Mesenchymal stem cell (in vitro differentiated cells and primary cell): ENCODE measurements at regions not wholly inside any gene's neighbourhood (a gene's known extent, or its start where the extent isn't known, plus 50 kb on each side); places are given as distances from the start of the nearest gene placed in this dataset.

Experiments used
- DNase-seq: peaks from one replicate; pipeline ENCODE4 v3.0.0-alpha.2; 2013
- H2AFZ ChIP-seq: one replicate; pipeline ENCODE4 v1.6.1; 2013; ENCODE audit warnings: low read depth, mild to moderate bottlenecking, control low read depth, inconsistent platforms, low read length, moderate library complexity
- H2AK5ac ChIP-seq: 2 replicates; pipeline ENCODE4 v1.6.1; 2013; ENCODE audit warnings: low read length, moderate library complexity, mild to moderate bottlenecking, inconsistent platforms; ENCODE audit not compliant: severe bottlenecking
- H2BK120ac ChIP-seq: one replicate; pipeline ENCODE4 v1.6.1; 2013; ENCODE audit warnings: low read depth, mild to moderate bottlenecking, inconsistent platforms, low read length, moderate library complexity
- H2BK12ac ChIP-seq, 2 experiments: one replicate each; pipeline ENCODE4 v1.6.1; 2013; ENCODE audit warnings: inconsistent platforms in 2 of 2, low read length in 2 of 2, mild to moderate bottlenecking in 2 of 2, moderate library complexity in 2 of 2, control low read depth in 1 of 2
- H2BK15ac ChIP-seq: one replicate; pipeline ENCODE4 v1.6.1; 2013; ENCODE audit warnings: mild to moderate bottlenecking, low read depth, inconsistent platforms; ENCODE audit not compliant: poor library complexity, severe bottlenecking
- H2BK5ac ChIP-seq: 2 replicates; pipeline ENCODE4 v1.6.1; 2013; ENCODE audit warnings: low read depth, mild to moderate bottlenecking, low read length, control low read depth, inconsistent platforms; ENCODE audit not compliant: poor library complexity, severe bottlenecking
- H3K14ac ChIP-seq, 2 experiments: one replicate each; pipeline ENCODE4 v1.6.1; 2013; ENCODE audit warnings: inconsistent platforms in 2 of 2, low read length in 2 of 2, control low read depth in 1 of 2, mild to moderate bottlenecking in 1 of 2, moderate library complexity in 1 of 2
- H3K18ac ChIP-seq, 2 experiments: one replicate each; pipeline ENCODE4 v1.6.1; 2013; ENCODE audit warnings: inconsistent platforms in 2 of 2, low read length in 2 of 2, control low read depth in 1 of 2, low read depth in 1 of 2, mild to moderate bottlenecking in 1 of 2
- H3K23ac ChIP-seq, 2 experiments: one replicate each; pipeline ENCODE4 v1.6.1; 2013; ENCODE audit warnings: inconsistent platforms in 2 of 2, low read length in 2 of 2, mild to moderate bottlenecking in 2 of 2, moderate library complexity in 2 of 2, control low read depth in 1 of 2
- H3K27ac ChIP-seq: 2 replicates; pipeline ENCODE4 v1.5.1; 2013; ENCODE audit warnings: mild to moderate bottlenecking, moderate library complexity, low read length, control low read depth, inconsistent platforms; ENCODE audit not compliant: poor library complexity, severe bottlenecking
- H3K27me3 ChIP-seq, 2 experiments: 2 replicates each; pipeline versions ENCODE4 v1.6.1 to v1.7.0; 2013; ENCODE audit warnings: low read length in 2 of 2, mild to moderate bottlenecking in 2 of 2, moderate library complexity in 2 of 2, control low read depth in 1 of 2, inconsistent platforms in 1 of 2; ENCODE audit not compliant: control insufficient read depth in 1 of 2, insufficient read depth in 1 of 2
- H3K36me3 ChIP-seq, 2 experiments: 2 replicates each; pipeline versions ENCODE4 v1.6.1 to v1.7.0; 2013; ENCODE audit warnings: low read length in 2 of 2, control low read depth in 1 of 2, inconsistent platforms in 1 of 2, low read depth in 1 of 2, mild to moderate bottlenecking in 1 of 2; ENCODE audit not compliant: insufficient read depth in 2 of 2, control insufficient read depth in 1 of 2
- H3K4ac ChIP-seq, 2 experiments: one replicate each; pipeline ENCODE4 v1.6.1; 2013; ENCODE audit warnings: inconsistent platforms in 2 of 2, low read length in 2 of 2, mild to moderate bottlenecking in 2 of 2, moderate library complexity in 2 of 2, control low read depth in 1 of 2, low read depth in 1 of 2
- H3K4me1 ChIP-seq: 2 replicates; pipeline ENCODE4 v1.6.1; 2013; ENCODE audit warnings: low read depth, low read length, control low read depth; ENCODE audit not compliant: control insufficient read depth, insufficient read depth
- H3K4me2 ChIP-seq: 2 replicates; pipeline ENCODE4 v1.6.1; 2013; ENCODE audit warnings: low read length, mild to moderate bottlenecking, inconsistent platforms; ENCODE audit not compliant: poor library complexity, severe bottlenecking
- H3K4me3 ChIP-seq, 2 experiments: 2 replicates each; pipeline versions ENCODE4 v1.5.1 to v1.7.0; 2013; ENCODE audit warnings: low read length in 2 of 2, mild to moderate bottlenecking in 2 of 2, control low read depth in 1 of 2, low read depth in 1 of 2; ENCODE audit not compliant: insufficient read depth in 1 of 2
- H3K79me1 ChIP-seq: replicated peaks from 2 replicates; pipeline ENCODE4 v1.6.1; 2013; ENCODE audit warnings: mild to moderate bottlenecking, control low read depth, low read length, inconsistent platforms; ENCODE audit not compliant: poor library complexity, severe bottlenecking
- H3K9ac ChIP-seq: 2 replicates; pipeline ENCODE4 v1.7.0; 2013; ENCODE audit warnings: mild to moderate bottlenecking, low read length, moderate library complexity
- H3K9me3 ChIP-seq: 2 replicates; pipeline ENCODE4 v1.7.0; 2013; ENCODE audit warnings: mild to moderate bottlenecking, low read length; ENCODE audit not compliant: control insufficient read depth
- H4K8ac ChIP-seq: one replicate; pipeline ENCODE4 v1.6.1; 2013; ENCODE audit warnings: inconsistent platforms, mild to moderate bottlenecking, low read length, moderate library complexity
- H4K91ac ChIP-seq: one replicate; pipeline ENCODE4 v1.6.1; 2013; ENCODE audit warnings: mild to moderate bottlenecking, low read length, inconsistent platforms
- WGBS: methylation state at CpG from one replicate; pipeline ENCODE4 v1.1.7; 2013; ENCODE audit warnings: mixed read lengths; 5-methylcytosine and 5-hydroxymethylcytosine counted together

DNA sequence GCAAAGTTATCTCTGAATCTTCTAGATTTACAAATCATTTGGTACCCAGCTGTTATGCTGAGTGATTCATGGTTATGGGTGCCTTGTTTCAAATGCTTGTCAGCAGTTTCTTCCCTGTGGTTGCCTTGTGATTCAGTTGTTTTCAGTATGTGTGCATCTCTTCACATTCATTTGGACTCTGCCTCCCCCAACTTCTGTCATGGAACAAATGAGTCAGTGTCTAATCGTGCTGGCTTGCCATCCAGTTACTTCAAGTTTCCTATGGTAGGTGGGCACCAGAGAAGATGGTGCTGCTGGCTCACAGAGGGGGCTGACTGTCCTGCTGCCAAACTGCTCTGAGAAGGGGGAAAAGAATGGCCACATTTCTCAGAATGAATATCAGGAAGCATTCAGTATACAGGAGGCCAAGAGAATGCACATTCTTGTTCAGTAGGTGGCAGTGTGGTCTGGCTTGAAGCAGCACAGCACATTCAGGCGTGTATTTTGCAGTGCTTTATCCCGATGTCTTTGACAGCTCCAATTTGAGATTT lies 260.9 kb downstream of the GLUD2 start:
- Histone ChIP-seq H3K9me3 (no peaks in the 10 kb centered on the region), H2BK15ac (no peak overlapping the region), H3K23ac (no peak overlapping the region), H3K4me2 (no peak overlapping the region), H3K9ac (peak overlapping the region; percentile 74), H3K4me1 (no peaks in the 10 kb centered on the region), H2AK5ac (no peak overlapping the region), H3K27ac (no peak overlapping the region), H3K14ac (no peak overlapping the region), H2AFZ (no peak overlapping the region), H2BK5ac (no peak overlapping the region), H3K18ac (no peak overlapping the region), H3K4ac (no peak overlapping the region), H3K79me1 (no peaks in the 10 kb centered on the region), H2BK12ac (no peak overlapping the region), H4K8ac (no peak overlapping the region), H3K27me3 (no peaks in the 10 kb centered on the region), H4K91ac (no peak overlapping the region), H3K4me3 (peak overlapping the region in 1 of 2 experiments; percentile 5), H3K36me3 (no peaks in the 10 kb centered on the region), H2BK120ac (no peak overlapping the region)
- no peak for DNase-seq
- 36% methylated on average over 1 of the region's 3 CpGs for WGBS

DNA sequence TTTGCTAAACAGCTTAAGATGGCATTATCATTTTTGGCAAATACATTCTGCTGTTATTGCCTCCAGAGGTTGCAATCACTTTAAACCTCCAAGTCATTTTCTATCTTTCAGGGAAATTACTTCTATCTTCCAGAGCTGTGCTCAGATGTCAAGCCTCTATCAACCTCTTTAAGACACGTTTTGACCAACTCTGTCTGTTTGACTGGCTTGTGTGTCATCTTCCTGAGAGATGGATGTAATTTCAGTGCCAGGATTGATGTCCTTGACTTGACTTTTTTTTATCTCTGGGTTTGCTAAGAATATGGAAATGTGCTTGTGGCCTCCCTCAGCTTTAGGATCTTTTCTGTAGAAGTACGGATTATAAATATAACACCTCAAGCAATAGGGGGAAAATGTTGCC lies 263.4 kb downstream of the GLUD2 start:
- no CpG with 5 or more reads among the region's 2 CpGs for WGBS

DNA sequence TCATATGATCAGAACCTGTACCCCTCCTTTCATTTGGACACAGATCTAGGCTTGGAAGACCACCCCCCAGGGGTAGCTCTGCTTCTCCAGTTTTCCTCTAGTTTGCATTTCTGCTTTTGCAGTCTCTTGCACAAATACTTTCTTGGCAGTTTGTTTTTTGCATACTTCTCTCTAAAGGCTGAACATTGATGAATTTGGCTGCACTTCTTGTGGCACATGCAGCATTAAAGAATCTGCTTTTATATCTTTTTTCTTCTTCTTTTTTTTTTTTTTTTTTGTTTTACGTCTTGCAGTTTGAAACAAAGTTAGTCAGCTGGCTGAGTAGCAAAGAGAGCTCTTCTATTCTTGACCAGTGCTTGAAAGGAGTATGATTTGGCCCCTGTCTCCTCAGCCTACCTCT lies 273.0 kb downstream of the GLUD2 start:
- no peak for DNase-seq
- Histone ChIP-seq H4K8ac (no peak overlapping the region), H4K91ac (no peak overlapping the region), H3K79me1 (no peaks in the 10 kb centered on the region), H3K9ac (no peak overlapping the region), H3K9me3 (no peaks in the 10 kb centered on the region), H2BK15ac (no peak overlapping the region), H3K4me2 (no peak overlapping the region), H3K36me3 (no peaks in the 10 kb centered on the region), H3K27ac (no peak overlapping the region), H2AK5ac (no peak overlapping the region), H3K18ac (no peak overlapping the region), H3K4me1 (no peaks in the 10 kb centered on the region), H3K4ac (no peak overlapping the region), H3K4me3 (no peak overlapping the region), H3K27me3 (no peaks in the 10 kb centered on the region), H2BK12ac (no peak overlapping the region), H2BK120ac (no peak overlapping the region), H2BK5ac (no peak overlapping the region), H3K14ac (no peak overlapping the region), H3K23ac (no peak overlapping the region), H2AFZ (no peak overlapping the region)
- no CpG with 5 or more reads among the region's 1 CpG for WGBS

More for the DNA sequence above, 263.4 kb downstream of the GLUD2 start:
- Histone ChIP-seq H2AK5ac (no peak overlapping the region), H3K18ac (no peak overlapping the region), H3K9me3 (no peaks in the 10 kb centered on the region), H3K36me3 (no peaks in the 10 kb centered on the region), H3K4me3 (no peak overlapping the region), H4K8ac (no peak overlapping the region), H2BK120ac (no peak overlapping the region), H3K27me3 (no peaks in the 10 kb centered on the region), H2BK5ac (no peak overlapping the region), H2BK12ac (no peak overlapping the region), H2BK15ac (no peak overlapping the region), H3K14ac (no peak overlapping the region), H3K9ac (no peak overlapping the region), H3K79me1 (no peaks in the 10 kb centered on the region), H4K91ac (no peak overlapping the region), H3K27ac (no peak overlapping the region), H3K23ac (no peak overlapping the region), H2AFZ (no peak overlapping the region), H3K4me1 (no peaks in the 10 kb centered on the region), H3K4ac (no peak overlapping the region), H3K4me2 (no peak overlapping the region)
- DNase-seq: no peak

DNA sequence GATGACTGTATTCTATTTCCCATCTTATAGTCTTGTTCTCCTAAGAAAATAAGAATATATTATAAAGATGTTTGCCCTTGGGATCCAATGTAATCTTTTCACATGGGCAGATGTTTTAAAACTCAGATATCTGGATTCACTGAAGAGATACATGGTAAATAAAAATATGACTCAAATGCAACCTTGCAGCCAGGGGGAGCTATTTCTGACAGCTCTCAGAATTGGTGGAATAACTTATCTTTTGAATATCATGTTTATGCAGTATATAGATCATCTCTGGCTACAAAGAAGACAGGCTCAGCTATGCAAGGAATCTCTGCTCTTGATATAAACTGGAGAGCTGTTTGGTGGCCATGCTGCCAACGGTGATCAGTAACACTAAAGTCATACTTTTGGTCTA lies 274.7 kb downstream of the GLUD2 start:
- Histone ChIP-seq H3K9me3 (no peaks in the 10 kb centered on the region), H3K4me2 (no peak overlapping the region), H3K18ac (no peak overlapping the region), H3K4me3 (no peak overlapping the region), H4K8ac (no peak overlapping the region), H2AK5ac (no peak overlapping the region), H3K23ac (no peak overlapping the region), H3K14ac (no peak overlapping the region), H3K4me1 (no peaks in the 10 kb centered on the region), H4K91ac (no peak overlapping the region), H3K9ac (no peak overlapping the region), H2BK12ac (no peak overlapping the region), H2BK120ac (no peak overlapping the region), H3K27me3 (no peaks in the 10 kb centered on the region), H3K36me3 (no peaks in the 10 kb centered on the region), H3K79me1 (no peaks in the 10 kb centered on the region), H3K27ac (no peak overlapping the region), H3K4ac (no peak overlapping the region), H2BK5ac (no peak overlapping the region), H2BK15ac (no peak overlapping the region), H2AFZ (no peak overlapping the region)
- no peak for DNase-seq
- no CpG with 5 or more reads among the region's 1 CpG for WGBS
